ENCODE measurements at regions not wholly inside any gene's neighbourhood (a gene's known extent, or its start where the extent isn't known, plus 50 kb on each side); places are given as distances from the start of the nearest gene placed in this dataset.

DNA sequence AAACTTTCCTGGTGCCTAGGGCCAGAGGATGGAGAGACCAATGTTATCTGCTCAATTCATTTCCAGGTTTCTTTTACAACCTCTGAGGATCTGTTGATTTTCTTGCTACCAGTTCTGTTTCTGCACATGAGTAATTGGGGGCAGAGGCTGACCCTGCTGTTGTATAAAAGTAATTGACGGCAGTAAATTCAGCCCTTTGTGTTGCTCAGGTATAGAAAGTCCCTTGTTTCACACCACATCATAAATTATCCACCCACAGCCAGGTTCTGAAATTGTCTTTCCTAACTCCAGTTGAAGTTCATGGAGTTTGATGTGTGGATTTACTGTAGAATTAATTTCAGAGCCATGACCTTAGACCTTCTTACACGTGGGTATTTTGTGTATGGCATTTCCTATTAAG, 107.4 kb upstream of the GRIK2 start:
- ATAC-seq (no peak), DNase-seq (ENCODE audit: low spot score) (no peak)

DNA sequence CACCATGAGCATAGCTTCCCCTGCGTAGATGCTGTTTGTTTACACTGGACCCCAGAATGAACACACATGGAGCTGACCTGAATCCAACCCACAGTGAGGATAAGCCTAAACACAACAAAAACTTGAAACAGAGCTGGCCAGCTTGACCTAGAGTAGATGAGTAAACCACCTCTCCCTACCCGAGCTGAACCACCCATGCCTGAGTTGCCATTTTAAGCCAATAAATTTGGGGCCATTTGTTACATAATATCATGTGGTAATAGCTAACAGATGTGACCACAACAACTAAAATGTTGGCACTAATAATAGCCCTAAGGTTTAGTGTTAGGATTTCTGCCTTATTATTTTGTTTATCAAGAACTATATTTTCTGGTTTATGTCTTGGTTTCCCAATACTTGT, 103.2 kb upstream of the GRIK2 start:
- no peak for DNase-seq (ENCODE audit: low spot score)
- no peak for ATAC-seq

DNA sequence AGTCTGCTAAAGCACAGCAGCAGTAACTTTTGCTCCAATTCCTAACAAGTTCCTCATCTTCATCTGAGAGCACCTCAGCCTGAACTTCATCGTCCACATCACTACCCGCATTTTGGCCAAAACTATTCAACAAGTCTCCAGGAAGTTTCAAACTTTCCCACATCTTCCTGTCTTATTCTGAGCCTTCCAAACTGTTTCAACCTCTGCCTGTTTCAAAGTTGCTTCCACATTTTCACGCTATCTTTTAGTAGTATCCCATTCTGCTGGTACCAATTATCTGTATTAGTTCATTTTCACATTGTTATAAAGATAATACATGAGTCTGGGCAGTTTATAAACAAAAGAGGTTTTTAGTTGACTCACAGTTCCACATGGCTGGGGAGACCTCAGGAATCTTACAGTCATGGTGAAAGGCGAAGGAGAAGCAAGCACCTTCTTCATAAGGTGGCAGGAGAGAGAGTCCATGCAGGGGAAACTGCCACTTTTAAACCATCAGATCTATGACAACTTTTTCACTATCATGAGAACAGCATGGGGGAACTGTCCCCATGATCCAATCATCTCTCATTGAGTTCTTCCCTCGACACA, 99.4 kb upstream of the GRIK2 start:
- DNase-seq (ENCODE audit: low spot score) = no peak
- ATAC-seq = no peak

DNA sequence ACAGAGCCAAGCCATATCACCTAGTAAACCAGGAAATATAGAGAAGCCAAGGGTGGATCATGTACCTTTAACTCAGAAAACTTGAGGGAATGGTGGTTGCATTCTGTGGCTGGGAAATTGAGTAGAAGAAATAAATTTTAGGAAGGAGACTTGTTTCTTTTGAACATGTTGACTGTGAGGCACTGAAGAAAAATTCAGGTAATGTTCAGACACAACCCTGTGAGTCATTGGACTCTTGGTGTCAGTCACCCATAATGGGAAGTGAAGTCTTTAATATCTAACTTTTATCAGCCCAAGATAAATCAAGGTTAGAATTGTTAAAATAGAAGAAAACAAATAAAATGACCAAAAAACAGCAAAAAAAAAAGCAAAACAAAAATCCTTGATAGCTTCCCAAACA, 98.8 kb upstream of the GRIK2 start:
- no peak for DNase-seq (ENCODE audit: low spot score)
- ATAC-seq = no peak

DNA sequence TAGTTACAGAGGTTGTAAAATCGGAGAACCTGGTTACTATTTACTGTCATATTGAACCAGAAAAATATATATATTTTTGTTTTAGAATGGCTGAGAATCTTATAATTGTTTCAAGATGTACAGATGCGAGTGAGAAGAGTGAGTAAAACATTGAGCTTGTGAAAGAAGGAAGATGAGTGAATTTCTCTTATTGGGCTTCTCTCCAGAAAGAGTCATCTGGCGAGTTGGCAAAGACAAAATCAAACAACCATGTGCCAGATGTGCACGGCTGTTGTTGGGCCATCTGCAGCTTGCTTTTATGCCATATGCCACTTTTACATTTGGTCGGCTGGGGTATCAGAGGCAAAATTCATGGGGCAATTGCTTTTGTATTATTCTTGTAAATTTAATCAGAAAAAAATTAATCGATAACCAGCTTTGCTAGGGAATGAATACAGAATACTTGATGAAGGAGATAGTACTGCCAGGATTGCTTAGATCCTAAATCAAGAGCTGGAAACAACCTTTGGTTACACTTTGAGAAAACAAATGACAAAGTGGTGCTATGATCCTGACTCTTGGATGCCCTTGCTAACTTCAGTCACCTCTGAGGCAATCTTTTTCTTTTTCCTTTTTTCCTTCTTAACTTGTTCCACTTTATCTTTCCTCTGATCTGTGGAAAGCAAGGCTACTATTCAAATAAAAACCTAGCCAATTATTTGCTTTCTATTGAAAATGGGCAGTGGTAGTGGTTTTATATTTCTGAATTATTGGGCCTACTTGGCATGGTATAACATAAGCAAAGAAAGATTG, 97.1 kb upstream of the GRIK2 start:
- ATAC-seq (no peak), DNase-seq (ENCODE audit: low spot score) (no peak)

DNA sequence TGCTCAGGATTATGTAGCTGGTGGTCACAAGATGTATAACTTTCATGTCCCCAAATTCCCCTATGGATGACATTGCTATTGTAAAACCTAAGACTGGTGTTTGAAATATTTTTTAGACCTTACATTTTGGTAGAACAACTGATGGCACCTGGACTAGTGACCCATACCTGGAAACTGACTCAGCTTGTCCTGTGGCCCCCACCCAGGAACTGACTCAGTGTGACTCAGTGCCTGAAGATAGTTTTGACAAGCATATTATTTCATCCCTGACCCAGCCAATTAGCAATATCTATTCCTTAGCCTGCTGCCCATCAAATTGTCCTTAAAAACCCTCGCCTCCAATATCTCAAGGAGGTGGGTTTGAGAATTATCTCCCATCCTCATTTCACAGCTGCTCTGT, 90.9 kb upstream of the GRIK2 start:
- DNase-seq (ENCODE audit: low spot score) (no peak), ATAC-seq (no peak)

DNA sequence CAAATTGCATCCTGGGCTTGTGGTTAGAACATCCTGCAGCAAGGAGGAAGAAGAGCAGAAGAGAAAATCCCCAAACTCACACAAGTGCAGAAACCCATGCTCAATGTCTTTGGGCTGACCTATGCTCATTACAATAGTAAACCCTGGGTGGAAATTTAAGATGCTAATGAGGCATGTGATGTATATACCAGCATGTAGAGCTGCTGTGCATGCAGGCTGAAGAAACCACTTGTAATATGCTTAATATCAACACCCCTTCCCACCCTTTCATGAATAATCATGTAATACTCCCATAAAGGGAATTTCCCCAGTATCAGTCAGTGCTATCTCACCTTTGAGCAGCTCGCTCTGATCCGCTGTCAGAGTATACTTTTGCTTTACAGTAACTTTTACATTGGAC, 90.0 kb upstream of the GRIK2 start:
- DNase-seq (ENCODE audit: low spot score) = no peak

DNA sequence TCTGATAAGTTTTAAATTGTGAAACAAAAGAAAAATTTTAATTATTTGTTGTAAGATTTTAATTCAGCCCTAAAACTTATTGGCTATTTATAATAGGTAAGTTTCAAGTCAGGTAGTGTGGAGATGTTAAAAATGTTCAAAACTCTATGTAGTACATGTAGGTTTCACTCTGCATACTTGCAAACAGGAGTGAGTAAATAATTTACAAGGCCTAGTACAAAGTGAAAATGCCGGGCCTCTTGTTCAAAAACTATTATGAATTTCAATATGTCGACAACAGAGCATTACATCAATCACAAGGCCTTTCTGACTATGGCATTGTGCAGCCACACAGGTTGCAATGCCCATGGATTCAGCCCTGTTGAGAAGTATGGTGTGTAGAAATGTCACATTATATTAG, 80.9 kb upstream of the GRIK2 start:
- DNase-seq (ENCODE audit: low spot score) (no peak), ATAC-seq (no peak)

More for the DNA sequence above, 90.0 kb upstream of the GRIK2 start:
- ATAC-seq = no peak

DNA sequence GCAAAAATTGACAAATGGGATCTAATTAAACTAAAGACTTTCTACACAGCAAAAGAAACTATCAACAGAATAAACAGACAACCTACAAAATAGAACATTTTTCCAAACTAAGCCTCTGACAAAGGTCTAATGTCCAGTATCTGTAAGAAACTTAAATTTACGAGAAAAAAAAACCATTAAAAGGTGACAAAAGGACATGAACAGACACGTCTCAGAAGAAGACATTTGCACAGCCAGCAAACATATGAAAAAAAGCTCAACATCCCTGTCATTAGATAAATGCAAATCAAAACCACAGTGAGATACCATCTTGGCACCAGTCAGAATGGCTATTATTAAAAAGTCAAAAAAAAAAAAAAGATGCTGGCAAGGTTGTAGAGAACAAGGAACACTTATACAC, 70.6 kb upstream of the GRIK2 start:
- DNase-seq (ENCODE audit: low spot score) (no peak), ATAC-seq (no peak)

DNA sequence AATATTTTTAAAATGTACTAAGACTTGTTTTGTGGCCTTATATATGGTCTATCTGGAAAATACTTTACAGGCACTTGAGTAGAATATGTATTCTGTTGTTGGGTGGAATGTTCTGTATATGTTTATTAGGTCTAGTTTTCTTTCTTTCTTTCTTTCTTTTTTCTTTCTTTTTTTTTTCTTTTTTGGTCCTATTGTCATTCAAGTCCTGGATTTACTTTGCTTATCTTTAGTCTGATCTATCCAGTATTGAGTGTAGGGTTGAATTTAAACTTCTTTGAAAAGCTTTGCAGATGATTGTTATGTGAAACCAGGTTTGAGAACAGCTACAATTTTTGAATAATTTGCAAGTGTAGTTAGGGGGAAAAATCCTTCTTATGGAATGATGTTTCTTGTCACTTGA, 67.1 kb upstream of the GRIK2 start:
- DNase-seq (ENCODE audit: low spot score) = no peak
- no peak for ATAC-seq

DNA sequence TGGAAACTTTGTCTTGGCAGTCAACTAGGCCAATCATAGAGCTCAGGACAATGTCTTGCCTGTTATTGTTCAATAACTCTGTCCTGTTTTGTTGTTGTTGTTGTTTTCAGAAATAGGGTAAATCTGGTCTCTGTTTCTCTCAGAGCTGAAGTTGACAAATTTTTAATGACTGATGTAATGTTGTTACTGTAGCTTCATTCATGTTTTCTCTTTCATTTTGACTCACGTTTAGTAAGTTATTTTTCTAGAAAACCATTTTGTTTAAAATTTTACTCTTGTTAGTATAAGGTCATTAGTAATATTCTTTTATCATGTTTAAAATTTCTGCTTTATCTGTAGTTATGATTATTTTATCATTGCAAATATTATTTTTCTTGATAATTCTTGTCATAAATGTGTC, 51.6 kb upstream of the GRIK2 start:
- no peak for ATAC-seq
- no peak for DNase-seq (ENCODE audit: low spot score)

All from left lobe of liver (tissue), 2 donors.